Right lobe of liver (tissue), 6 donors: ENCODE measurements at regions not wholly inside any gene's neighbourhood (a gene's known extent, or its start where the extent isn't known, plus 50 kb on each side); places are given as distances from the start of the nearest gene placed in this dataset.
"Not testable (repeated sequence)": the region's sequence is repeated elsewhere in the genome, so short reads cannot be mapped to it uniquely, and the experiment has no call there.

Experiments
- ATAC-seq, 4 donors: fragments of 200-7000 bp; cut with Tn5 transposase; one replicate each; pipeline ENCODE4 v1.9.1; 2020; ENCODE audit warnings: mild to moderate bottlenecking in 4 of 4, moderate library complexity in 4 of 4
- DNase-seq, 3 donors: peaks; one replicate each; pipeline ENCODE4 v3.0.0-alpha.2; 2020
- H3K27ac ChIP-seq, 3 donors: fragments of 200-600 bp; one replicate each; pipeline ENCODE4 v1.8.0; 2022
- H3K27me3 ChIP-seq, 2 donors: fragments of 200-600 bp; one replicate each; pipeline ENCODE4 v1.8.0; 2022
- H3K36me3 ChIP-seq, 4 donors: fragments of 200-600 bp; sonication (generic) in 1 of 4; one replicate each; pipeline versions ENCODE4 v1.5.1 to v1.8.0; 2017 to 2022; ENCODE audit warnings: control low read depth in 1 of 4
- H3K4me1 ChIP-seq, 4 donors: fragments of 200-600 bp; sonication (generic) in 1 of 4; one replicate each; pipeline versions ENCODE4 v1.5.1 to v1.8.0; 2017 to 2022; ENCODE audit warnings: control low read depth in 1 of 4
- H3K4me3 ChIP-seq, 3 donors: fragments of 200-600 bp; one replicate each; pipeline ENCODE4 v1.8.0; 2022
- H3K9me3 ChIP-seq, 4 donors: fragments of 200-600 bp; sonication (generic) in 1 of 4; one replicate each; pipeline versions ENCODE4 v1.5.1 to v1.8.0; 2017 to 2022; ENCODE audit warnings: control low read depth in 1 of 4
- POLR2A ChIP-seq: fragments of 450-650 bp; IDR thresholded peaks from one replicate; pipeline ENCODE4 v1.6.1; 2017; ENCODE audit warnings: antibody characterized with exemption, mild to moderate bottlenecking
- WGBS: methylation state at CpG from one replicate; pipeline ENCODE4 v1.1.6; 2018; ENCODE audit warnings: low coverage, low lambda C conversion rate; ENCODE audit not compliant: insufficient coverage; ENCODE audit errors: missing lambda C conversion rate; 5-methylcytosine and 5-hydroxymethylcytosine counted together
- intact Hi-C, 2 donors: fragments of 100-400 bp; cut with DNase I; formaldehyde crosslinking; loops; one replicate each; pipeline versions ENCODE4 v1.11.2 to v1.14.1; 2022
- TF ChIP-seq, protein P1 (sequence below), 4 donors: fragments of 200-600 bp in 3 of 4; fragments of 450-650 bp in 1 of 4; IDR thresholded peaks; one replicate each; pipeline versions ENCODE4 v1.5.1 to v1.8.0; 2016 to 2022; ENCODE audit warnings: antibody characterized with exemption in 4 of 4, mild to moderate bottlenecking in 2 of 4
- donor health status: DM: no; HTN: yes; CAD: no.
- donor health status: DM: no; HTN: no; CAD: no.
- donor health status: DM: no; HTN: no; CAD: no.
- donor health status: DM: no; HTN: yes; CAD: no.
- donor health status: DM: no; HTN: yes; CAD: no.

GRCh38 chr1:228664399-228664914 is 70.8 kb upstream of the RHOU start:
- intact Hi-C loops: loop anchor here in 1 of 2 donors (10.0 kb wide), 1 partner anchor 590 kb away; no protein-coding TSS in a partner anchor
- peak; percentile 89 to 99 (median 96) for ATAC-seq
- WGBS: 14% methylated on average over 6 of the region's 14 CpGs
- no peaks in the 10 kb centered on the region for H3K9me3 ChIP-seq
- no peak overlapping the region for H3K27ac ChIP-seq
- TF ChIP-seq, protein P1, sequence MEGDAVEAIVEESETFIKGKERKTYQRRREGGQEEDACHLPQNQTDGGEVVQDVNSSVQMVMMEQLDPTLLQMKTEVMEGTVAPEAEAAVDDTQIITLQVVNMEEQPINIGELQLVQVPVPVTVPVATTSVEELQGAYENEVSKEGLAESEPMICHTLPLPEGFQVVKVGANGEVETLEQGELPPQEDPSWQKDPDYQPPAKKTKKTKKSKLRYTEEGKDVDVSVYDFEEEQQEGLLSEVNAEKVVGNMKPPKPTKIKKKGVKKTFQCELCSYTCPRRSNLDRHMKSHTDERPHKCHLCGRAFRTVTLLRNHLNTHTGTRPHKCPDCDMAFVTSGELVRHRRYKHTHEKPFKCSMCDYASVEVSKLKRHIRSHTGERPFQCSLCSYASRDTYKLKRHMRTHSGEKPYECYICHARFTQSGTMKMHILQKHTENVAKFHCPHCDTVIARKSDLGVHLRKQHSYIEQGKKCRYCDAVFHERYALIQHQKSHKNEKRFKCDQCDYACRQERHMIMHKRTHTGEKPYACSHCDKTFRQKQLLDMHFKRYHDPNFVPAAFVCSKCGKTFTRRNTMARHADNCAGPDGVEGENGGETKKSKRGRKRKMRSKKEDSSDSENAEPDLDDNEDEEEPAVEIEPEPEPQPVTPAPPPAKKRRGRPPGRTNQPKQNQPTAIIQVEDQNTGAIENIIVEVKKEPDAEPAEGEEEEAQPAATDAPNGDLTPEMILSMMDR (IDR thresholded peaks at IDR 0.05): peak; percentile 87 to 88 (median 88)
- TF ChIP-seq POLR2A: no peak
- no peaks in the 10 kb centered on the region for H3K36me3 ChIP-seq
- H3K4me1 ChIP-seq: peaks cover 0 to 9% (median 0%) of the 10 kb centered on the region in 4 donors
- peak; percentile 66 to 87 (median 77) for DNase-seq
- H3K27me3 ChIP-seq: no peaks in the 10 kb centered on the region
- H3K4me3 ChIP-seq: no peak overlapping the region

GRCh38 chr1:228666686-228667623 is 68.3 kb upstream of the RHOU start:
- H3K4me3 ChIP-seq: no peak overlapping the region
- H3K27me3 ChIP-seq: no peaks in the 10 kb centered on the region
- ATAC-seq (no peak), DNase-seq (no peak)
- no peaks in the 10 kb centered on the region for H3K9me3 ChIP-seq
- TF ChIP-seq POLR2A: no peak
- TF ChIP-seq, protein P1 (IDR thresholded peaks at IDR 0.05): no peak
- H3K4me1 ChIP-seq: peaks cover 0 to 9% (median 0%) of the 10 kb centered on the region in 4 donors
- no peak overlapping the region for H3K27ac ChIP-seq
- intact Hi-C loops: loop anchor here in 1 of 2 donors (10.0 kb wide), 1 partner anchor 588 kb away; no protein-coding TSS in a partner anchor
- H3K36me3 ChIP-seq: no peaks in the 10 kb centered on the region
- 74% methylated on average over 6 of the region's 6 CpGs for WGBS

- intact Hi-C loops: loop anchor here in 1 of 2 donors (10.0 kb wide), 1 partner anchor 586 kb away; no protein-coding TSS in a partner anchor
- Histone ChIP-seq H3K9me3 (no peaks in the 10 kb centered on the region), H3K4me3 (no peak overlapping the region), H3K4me1 (peaks cover 0 to 9% (median 0%) of the 10 kb centered on the region in 4 donors), H3K36me3 (no peaks in the 10 kb centered on the region), H3K27me3 (no peaks in the 10 kb centered on the region), H3K27ac (no peak overlapping the region)
- ATAC-seq (peak in 1 of 4 donors; percentile 19), DNase-seq (no peak)
- WGBS: 65% methylated on average over 3 of the region's 5 CpGs
- TF ChIP-seq, protein P1 (IDR thresholded peaks at IDR 0.05): no peak
- TF ChIP-seq POLR2A: no peak
Measured at GRCh38 chr1:228668553-228669241, 66.6 kb upstream of the RHOU start.

GRCh38 chr1:228669242-228669585 is 66.1 kb upstream of the RHOU start:
- H3K36me3 ChIP-seq: no peaks in the 10 kb centered on the region
- intact Hi-C loops: loop anchor here in 1 of 2 donors (10.0 kb wide), 1 partner anchor 586 kb away; no protein-coding TSS in a partner anchor
- H3K27ac ChIP-seq: no peak overlapping the region
- no peak overlapping the region for H3K4me3 ChIP-seq
- no peak for ATAC-seq
- peaks cover 0 to 6% (median 0%) of the 10 kb centered on the region in 4 donors for H3K4me1 ChIP-seq
- no peak for TF ChIP-seq POLR2A
- TF ChIP-seq, protein P1 (IDR thresholded peaks at IDR 0.05): no peak
- no peak for DNase-seq
- no peaks in the 10 kb centered on the region for H3K9me3 ChIP-seq
- 100% methylated on average over 1 of the region's 1 CpG for WGBS
- no peaks in the 10 kb centered on the region for H3K27me3 ChIP-seq

GRCh38 chr1:228681076-228681565 is 54.2 kb upstream of the RHOU start:
- H3K36me3 ChIP-seq, H3K9me3 ChIP-seq, H3K4me3 ChIP-seq, H3K27me3 ChIP-seq, ATAC-seq, DNase-seq, H3K4me1 ChIP-seq, H3K27ac ChIP-seq, intact Hi-C loops: not testable (repeated sequence)
- 56% methylated on average over 9 of the region's 9 CpGs for WGBS
